WTC11 (cell line): ENCODE measurements at regions not wholly inside any gene's neighbourhood (a gene's known extent, or its start where the extent isn't known, plus 50 kb on each side); places are given as distances from the start of the nearest gene placed in this dataset.

Source experiments
- ATAC-seq: fragments of 200-7000 bp; cut with Tn5 transposase; 2 replicates; pipeline ENCODE4 v1.10.0; 2021; ENCODE audit warnings: mild to moderate bottlenecking, moderate library complexity
- CTCF ChIA-PET: fragments of 300-600 bp; sonication (Branson Sonifier 250); formaldehyde crosslinking; loops from one replicate; lab custom pipeline; 2021; ENCODE audit warnings: antibody characterized with exemption; lab: Charles Lee
- POLR2A ChIA-PET: fragments of 350-600 bp; sonication (Branson Sonifier 250); formaldehyde crosslinking; loops from one replicate; lab custom pipeline; 2021; ENCODE audit warnings: antibody characterized with exemption; lab: Charles Lee
- DNase-seq: peaks from one replicate; pipeline ENCODE4 v3.0.0; 2021; ENCODE audit warnings: low spot score
- H3K27ac Mint-ChIP-seq: 2 replicates; pipeline ENCODE4 v1.8.0; 2021; ENCODE audit warnings: mixed read lengths
- H3K27me3 Mint-ChIP-seq: 2 replicates; pipeline ENCODE4 v1.8.0; 2021; ENCODE audit warnings: low read depth, mild to moderate bottlenecking, moderate library complexity, mixed read lengths
- H3K36me3 Mint-ChIP-seq: 2 replicates; pipeline ENCODE4 v1.8.0; 2021; ENCODE audit warnings: mixed read lengths
- H3K4me1 Mint-ChIP-seq: 2 replicates; pipeline ENCODE4 v1.8.0; 2022; ENCODE audit warnings: mixed read lengths
- H3K4me3 Mint-ChIP-seq: 2 replicates; pipeline ENCODE4 v1.8.0; 2021; ENCODE audit warnings: mild to moderate bottlenecking, moderate library complexity, mixed read lengths
- H3K9me3 Mint-ChIP-seq: 2 replicates; pipeline ENCODE4 v1.8.0; 2021; ENCODE audit warnings: mixed read lengths
- AFF4 ChIP-seq: sonication (generic); formaldehyde crosslinking; IDR thresholded peaks from 2 replicates; pipeline ENCODE4 v1.8.1; 2023; ENCODE audit warnings: mild to moderate bottlenecking, missing genetic modification reagents, borderline replicate concordance
- E2F4 ChIP-seq: sonication (generic); formaldehyde crosslinking; IDR thresholded peaks from 2 replicates; pipeline ENCODE4 v1.8.1; 2022; ENCODE audit warnings: low read depth, mild to moderate bottlenecking, moderate library complexity, missing genetic modification reagents, borderline replicate concordance
- ERG ChIP-seq: fragments of 250-450 bp; sonication (Bioruptor Pico); IDR thresholded peaks from 2 replicates; pipeline ENCODE4 v1.8.0; 2021; ENCODE audit warnings: mild to moderate bottlenecking
- ESRRA ChIP-seq: sonication (generic); formaldehyde crosslinking; IDR thresholded peaks from 2 replicates; pipeline ENCODE4 v1.8.1; 2022; ENCODE audit warnings: mild to moderate bottlenecking, missing genetic modification reagents, borderline replicate concordance
- FOXP4 ChIP-seq: sonication (generic); formaldehyde crosslinking; IDR thresholded peaks from 2 replicates; pipeline ENCODE4 v1.8.0; 2022; ENCODE audit warnings: mild to moderate bottlenecking, missing genetic modification reagents
- GRHL2 ChIP-seq: fragments of 250-450 bp; sonication (Bioruptor Pico); IDR thresholded peaks from 2 replicates; pipeline ENCODE4 v1.8.0; 2022; ENCODE audit warnings: mild to moderate bottlenecking, moderate library complexity; ENCODE audit not compliant: insufficient replicate concordance, severe bottlenecking
- HMGA2 ChIP-seq: fragments of 250-450 bp; sonication (Bioruptor Pico); IDR thresholded peaks from 2 replicates; pipeline ENCODE4 v1.4.0; 2021; ENCODE audit warnings: mild to moderate bottlenecking, moderate library complexity
- NFE2L1 ChIP-seq: sonication (generic); formaldehyde crosslinking; IDR thresholded peaks from 2 replicates; pipeline ENCODE4 v1.8.1; 2023; ENCODE audit warnings: missing genetic modification reagents
- PRDM15 ChIP-seq: sonication (generic); formaldehyde crosslinking; IDR thresholded peaks from 2 replicates; pipeline ENCODE4 v1.8.0; 2022; ENCODE audit warnings: missing genetic modification reagents
- RORB ChIP-seq: fragments of 250-450 bp; sonication (Bioruptor Pico); IDR thresholded peaks from 2 replicates; pipeline ENCODE4 v1.9.0; 2021; ENCODE audit warnings: mild to moderate bottlenecking
- ZBTB21 ChIP-seq: sonication (generic); formaldehyde crosslinking; IDR thresholded peaks from 2 replicates; pipeline ENCODE4 v1.8.1; 2023; ENCODE audit warnings: mild to moderate bottlenecking, missing genetic modification reagents, borderline replicate concordance
- ZBTB43 ChIP-seq: sonication (generic); formaldehyde crosslinking; IDR thresholded peaks from 2 replicates; pipeline ENCODE4 v1.8.1; 2023; ENCODE audit warnings: mild to moderate bottlenecking, missing genetic modification reagents
- ZNF219 ChIP-seq: sonication (generic); formaldehyde crosslinking; IDR thresholded peaks from 2 replicates; pipeline ENCODE4 v1.8.0; 2023; ENCODE audit warnings: missing genetic modification reagents, mild to moderate bottlenecking, borderline replicate concordance
- ZNF423 ChIP-seq: fragments of 250-450 bp; sonication (Bioruptor Pico); IDR thresholded peaks from 2 replicates; pipeline ENCODE4 v2.1.2; 2022; ENCODE audit warnings: mild to moderate bottlenecking, moderate library complexity
- ZNF425 ChIP-seq: fragments of 250-450 bp; sonication (Bioruptor Pico); conservative IDR thresholded peaks from 2 replicates; pipeline ENCODE4 v1.9.0; 2021; ENCODE audit warnings: mild to moderate bottlenecking
- ZNF532 ChIP-seq: fragments of 250-450 bp; sonication (Bioruptor Pico); IDR thresholded peaks from 2 replicates; pipeline ENCODE4 v1.9.0; 2021; ENCODE audit warnings: mild to moderate bottlenecking, borderline replicate concordance

GRCh38 chr1:29511436-29511835, 275.1 kb downstream of the PTPRU start:
- Mint-ChIP-seq H3K36me3 (no peaks in the 10 kb centered on the region; the same call in 1 of the 2 replicates), H3K4me1 (peaks cover 8% of the 10 kb centered on the region), H3K4me3 (no peak overlapping the region), H3K9me3 (0 out of 2 replicates have a peak, but pooled peaks cover 3% of the 10 kb centered on the region), H3K27me3 (no peaks in the 10 kb centered on the region; the same call in none of the 2 replicates), H3K27ac (no peak overlapping the region)
- ChIA-PET CTCF (no interaction called here), POLR2A (no interaction called here)
- ATAC-seq = no peak
- no peak for DNase-seq
- TF ChIP-seq E2F4 (CRISPR knock-in tag) (no peak), GRHL2 (no peak), ZBTB21 (CRISPR knock-in tag) (no peak), AFF4 (CRISPR knock-in tag) (no peak), NFE2L1 (CRISPR knock-in tag) (no peak), ESRRA (CRISPR knock-in tag) (no peak), FOXP4 (no peak), ERG (CRISPR knock-in tag) (no peak), HMGA2 (no peak), ZNF423 (no peak), ZBTB43 (CRISPR knock-in tag) (no peak), ZNF219 (CRISPR knock-in tag) (no peak), PRDM15 (CRISPR knock-in tag) (no peak), RORB (CRISPR knock-in tag) (no peak), ZNF532 (CRISPR knock-in tag) (no peak), ZNF425 (CRISPR knock-in tag) (no peak)
